ENCODE measurements at regions not wholly inside any gene's neighbourhood (a gene's known extent, or its start where the extent isn't known, plus 50 kb on each side); places are given as distances from the start of the nearest gene placed in this dataset.

- H2BK5ac ChIP-seq (ENCODE audit: low read depth, low read length, poor library complexity, severe bottlenecking): no peak overlapping the region
- no peak overlapping the region for H3K4me3 ChIP-seq (ENCODE audit: insufficient read depth in 1 of 2, low read depth in 1 of 2, low read length in 2 of 2)
- H3K36me3 ChIP-seq (ENCODE audit: control insufficient read depth in 1 of 2, insufficient read depth in 2 of 2, low read depth in 1 of 2, low read length in 2 of 2): no peaks in the 10 kb centered on the region
- H3K14ac ChIP-seq (ENCODE audit: low read length in 2 of 2): no peak overlapping the region
- no peak overlapping the region for H2AFZ ChIP-seq (ENCODE audit: low read depth, low read length)
- peak overlapping the region; percentile 18 to 95 for H2BK12ac ChIP-seq (ENCODE audit: low read length in 2 of 2)
- H3K9ac ChIP-seq (ENCODE audit: low read length): peak overlapping the region; percentile 41
- H3K23ac ChIP-seq (ENCODE audit: low read length in 2 of 2): no peak overlapping the region
- H4K8ac ChIP-seq (ENCODE audit: low read length): peak overlapping the region; percentile 76
- H3K9me3 ChIP-seq (ENCODE audit: control insufficient read depth, low read length): peaks cover 7% of the 10 kb centered on the region
- no peak overlapping the region for H3K4ac ChIP-seq (ENCODE audit: low read depth in 1 of 2, low read length in 2 of 2)
- no peaks in the 10 kb centered on the region for H3K79me1 ChIP-seq (replicated peaks; ENCODE audit: low read length, poor library complexity, severe bottlenecking)
- H3K18ac ChIP-seq (ENCODE audit: low read depth in 1 of 2, low read length in 2 of 2): peak overlapping the region; percentile 67 to 86
- peak overlapping the region; percentile 38 for H2BK15ac ChIP-seq (ENCODE audit: low read depth, poor library complexity, severe bottlenecking)
- H2AK5ac ChIP-seq (ENCODE audit: low read length, severe bottlenecking): no peak overlapping the region
- WGBS: 40% methylated on average over 1 of the region's 5 CpGs
- H2BK120ac ChIP-seq (ENCODE audit: low read depth, low read length): peak overlapping the region; percentile 73
- H3K4me2 ChIP-seq (ENCODE audit: low read length, poor library complexity, severe bottlenecking): no peak overlapping the region
- no peak overlapping the region for H3K27ac ChIP-seq (ENCODE audit: low read length, poor library complexity, severe bottlenecking)
- H3K4me1 ChIP-seq (ENCODE audit: control insufficient read depth, insufficient read depth, low read depth, low read length): peaks cover 16% of the 10 kb centered on the region
- H3K27me3 ChIP-seq (ENCODE audit: control insufficient read depth in 1 of 2, insufficient read depth in 1 of 2, low read length in 2 of 2): no peaks in the 10 kb centered on the region
- H4K91ac ChIP-seq (ENCODE audit: low read length): peak overlapping the region; percentile 89
- peak; percentile 42 for DNase-seq
These were observed 655.7 kb downstream of the INHBA start for GRCh38 chr7:41047211-41047610.

- Histone ChIP-seq H3K4me1 (ENCODE audit: control insufficient read depth, insufficient read depth, low read depth, low read length) (peaks cover 16% of the 10 kb centered on the region), H3K4me2 (ENCODE audit: low read length, poor library complexity, severe bottlenecking) (no peak overlapping the region), H3K27ac (ENCODE audit: low read length, poor library complexity, severe bottlenecking) (no peak overlapping the region), H4K8ac (ENCODE audit: low read length) (peak overlapping the region; percentile 88), H2BK15ac (ENCODE audit: low read depth, poor library complexity, severe bottlenecking) (peak overlapping the region; percentile 19), H3K14ac (ENCODE audit: low read length in 2 of 2) (peak overlapping the region in 1 of 2 experiments; percentile 39), H2BK5ac (ENCODE audit: low read depth, low read length, poor library complexity, severe bottlenecking) (no peak overlapping the region), H2BK120ac (ENCODE audit: low read depth, low read length) (peak overlapping the region; percentile 73), H3K79me1 (replicated peaks; ENCODE audit: low read length, poor library complexity, severe bottlenecking) (no peaks in the 10 kb centered on the region), H3K36me3 (ENCODE audit: control insufficient read depth in 1 of 2, insufficient read depth in 2 of 2, low read depth in 1 of 2, low read length in 2 of 2) (no peaks in the 10 kb centered on the region), H3K4me3 (ENCODE audit: insufficient read depth in 1 of 2, low read depth in 1 of 2, low read length in 2 of 2) (no peak overlapping the region), H3K27me3 (ENCODE audit: control insufficient read depth in 1 of 2, insufficient read depth in 1 of 2, low read length in 2 of 2) (no peaks in the 10 kb centered on the region), H3K4ac (ENCODE audit: low read depth in 1 of 2, low read length in 2 of 2) (no peak overlapping the region), H3K23ac (ENCODE audit: low read length in 2 of 2) (no peak overlapping the region), H3K18ac (ENCODE audit: low read depth in 1 of 2, low read length in 2 of 2) (peak overlapping the region; percentile 67 to 86), H2BK12ac (ENCODE audit: low read length in 2 of 2) (peak overlapping the region; percentile 2 to 67), H3K9me3 (ENCODE audit: control insufficient read depth, low read length) (peaks cover 7% of the 10 kb centered on the region), H2AK5ac (ENCODE audit: low read length, severe bottlenecking) (no peak overlapping the region), H2AFZ (ENCODE audit: low read depth, low read length) (no peak overlapping the region), H4K91ac (ENCODE audit: low read length) (peak overlapping the region; percentile 87), H3K9ac (ENCODE audit: low read length) (peak overlapping the region; percentile 41)
- WGBS: 83% methylated on average over 3 of the region's 4 CpGs
- no peak for DNase-seq
These were observed 656.1 kb downstream of the INHBA start for GRCh38 chr7:41046776-41047175.

- H3K4me2 ChIP-seq (ENCODE audit: low read length, poor library complexity, severe bottlenecking): no peak overlapping the region
- H2BK15ac ChIP-seq (ENCODE audit: low read depth, poor library complexity, severe bottlenecking): no peak overlapping the region
- no peak overlapping the region for H3K9ac ChIP-seq (ENCODE audit: low read length)
- peaks cover 7% of the 10 kb centered on the region for H3K9me3 ChIP-seq (ENCODE audit: control insufficient read depth, low read length)
- peak overlapping the region; percentile 88 for H4K8ac ChIP-seq (ENCODE audit: low read length)
- peak; percentile 70 for DNase-seq
- H4K91ac ChIP-seq (ENCODE audit: low read length): no peak overlapping the region
- WGBS: 2% methylated on average over 6 of the region's 7 CpGs
- H3K27ac ChIP-seq (ENCODE audit: low read length, poor library complexity, severe bottlenecking): no peak overlapping the region
- peak overlapping the region; percentile 2 to 67 for H2BK12ac ChIP-seq (ENCODE audit: low read length in 2 of 2)
- no peak overlapping the region for H2AFZ ChIP-seq (ENCODE audit: low read depth, low read length)
- H3K23ac ChIP-seq (ENCODE audit: low read length in 2 of 2): no peak overlapping the region
- H3K4me1 ChIP-seq (ENCODE audit: control insufficient read depth, insufficient read depth, low read depth, low read length): peaks cover 16% of the 10 kb centered on the region
- no peaks in the 10 kb centered on the region for H3K79me1 ChIP-seq (replicated peaks; ENCODE audit: low read length, poor library complexity, severe bottlenecking)
- no peak overlapping the region for H2AK5ac ChIP-seq (ENCODE audit: low read length, severe bottlenecking)
- no peak overlapping the region for H2BK5ac ChIP-seq (ENCODE audit: low read depth, low read length, poor library complexity, severe bottlenecking)
- H2BK120ac ChIP-seq (ENCODE audit: low read depth, low read length): no peak overlapping the region
- H3K14ac ChIP-seq (ENCODE audit: low read length in 2 of 2): peak overlapping the region in 1 of 2 experiments; percentile 39
- H3K18ac ChIP-seq (ENCODE audit: low read depth in 1 of 2, low read length in 2 of 2): peak overlapping the region; percentile 16 to 50
- no peaks in the 10 kb centered on the region for H3K27me3 ChIP-seq (ENCODE audit: control insufficient read depth in 1 of 2, insufficient read depth in 1 of 2, low read length in 2 of 2)
- H3K4ac ChIP-seq (ENCODE audit: low read depth in 1 of 2, low read length in 2 of 2): no peak overlapping the region
- no peak overlapping the region for H3K4me3 ChIP-seq (ENCODE audit: insufficient read depth in 1 of 2, low read depth in 1 of 2, low read length in 2 of 2)
- no peaks in the 10 kb centered on the region for H3K36me3 ChIP-seq (ENCODE audit: control insufficient read depth in 1 of 2, insufficient read depth in 2 of 2, low read depth in 1 of 2, low read length in 2 of 2)
These were observed 656.6 kb downstream of the INHBA start for GRCh38 chr7:41046221-41046761.

- Histone ChIP-seq H3K18ac (ENCODE audit: low read depth in 1 of 2, low read length in 2 of 2) (peak overlapping the region in 1 of 2 experiments; percentile 89), H3K4ac (ENCODE audit: low read depth in 1 of 2, low read length in 2 of 2) (peak overlapping the region in 1 of 2 experiments; percentile 29), H3K9me3 (ENCODE audit: control insufficient read depth, low read length) (peaks cover 7% of the 10 kb centered on the region), H2BK15ac (ENCODE audit: low read depth, poor library complexity, severe bottlenecking) (no peak overlapping the region), H3K9ac (ENCODE audit: low read length) (no peak overlapping the region), H3K4me2 (ENCODE audit: low read length, poor library complexity, severe bottlenecking) (no peak overlapping the region), H3K36me3 (ENCODE audit: control insufficient read depth in 1 of 2, insufficient read depth in 2 of 2, low read depth in 1 of 2, low read length in 2 of 2) (no peaks in the 10 kb centered on the region), H2BK120ac (ENCODE audit: low read depth, low read length) (no peak overlapping the region), H4K91ac (ENCODE audit: low read length) (no peak overlapping the region), H3K27me3 (ENCODE audit: control insufficient read depth in 1 of 2, insufficient read depth in 1 of 2, low read length in 2 of 2) (no peaks in the 10 kb centered on the region), H2AFZ (ENCODE audit: low read depth, low read length) (no peak overlapping the region), H2BK12ac (ENCODE audit: low read length in 2 of 2) (peak overlapping the region in 1 of 2 experiments; percentile 61), H2AK5ac (ENCODE audit: low read length, severe bottlenecking) (peak overlapping the region; percentile 11), H3K79me1 (replicated peaks; ENCODE audit: low read length, poor library complexity, severe bottlenecking) (no peaks in the 10 kb centered on the region), H3K4me3 (ENCODE audit: insufficient read depth in 1 of 2, low read depth in 1 of 2, low read length in 2 of 2) (no peak overlapping the region), H2BK5ac (ENCODE audit: low read depth, low read length, poor library complexity, severe bottlenecking) (no peak overlapping the region), H4K8ac (ENCODE audit: low read length) (no peak overlapping the region), H3K4me1 (ENCODE audit: control insufficient read depth, insufficient read depth, low read depth, low read length) (peaks cover 16% of the 10 kb centered on the region), H3K14ac (ENCODE audit: low read length in 2 of 2) (peak overlapping the region in 1 of 2 experiments; percentile 19), H3K27ac (ENCODE audit: low read length, poor library complexity, severe bottlenecking) (no peak overlapping the region), H3K23ac (ENCODE audit: low read length in 2 of 2) (no peak overlapping the region)
- WGBS: 100% methylated on average over 1 of the region's 3 CpGs
- no peak for DNase-seq
These were observed 657.2 kb downstream of the INHBA start for GRCh38 chr7:41045556-41046123.

Data from mesenchymal stem cell (in vitro differentiated cells and primary cell).